ENCODE measurements at regions not wholly inside any gene's neighbourhood (a gene's known extent, or its start where the extent isn't known, plus 50 kb on each side); places are given as distances from the start of the nearest gene placed in this dataset.

DNA sequence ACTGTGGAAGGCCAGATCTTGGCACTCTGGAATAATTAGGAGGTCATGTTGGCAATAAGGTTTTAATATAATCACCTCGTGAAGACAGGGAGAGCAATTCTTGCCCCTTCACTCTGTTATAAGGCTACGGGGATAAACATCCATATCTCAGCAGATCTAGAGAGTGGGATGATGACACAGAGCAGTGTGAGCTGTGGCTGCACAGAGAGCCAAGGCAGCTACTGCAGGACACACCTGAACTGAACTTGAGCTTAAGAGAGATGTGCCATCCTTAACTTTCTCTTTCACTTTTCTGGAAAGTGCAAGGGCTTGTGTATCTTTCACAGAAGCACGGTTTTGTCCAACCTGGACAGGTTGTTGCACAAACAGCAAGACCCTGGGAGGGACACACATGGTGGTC lies 174.7 kb downstream of the GATA3 start:
- DNase-seq (ENCODE audit: low spot score) = peak; percentile 7

DNA sequence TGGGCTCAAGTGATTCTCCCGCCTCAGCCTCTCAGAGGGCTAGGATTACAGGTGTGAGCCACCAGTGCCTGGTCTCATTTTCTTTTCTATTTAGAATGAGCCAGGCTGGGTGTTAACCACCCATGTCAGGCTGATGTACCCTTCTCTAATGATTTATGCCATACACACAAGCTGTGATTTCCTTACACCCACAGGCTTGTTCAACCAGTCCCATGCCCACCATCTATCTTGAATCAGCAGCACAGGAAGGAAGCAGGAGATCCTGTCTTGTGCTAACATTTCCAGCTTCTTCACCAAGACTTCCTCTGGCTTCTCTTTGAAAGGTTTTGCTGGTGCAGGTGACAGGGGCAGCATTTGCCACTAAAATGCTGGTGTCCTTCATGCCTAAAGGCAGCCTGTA lies 176.4 kb downstream of the GATA3 start:
- DNase-seq (ENCODE audit: low spot score) = no peak

DNA sequence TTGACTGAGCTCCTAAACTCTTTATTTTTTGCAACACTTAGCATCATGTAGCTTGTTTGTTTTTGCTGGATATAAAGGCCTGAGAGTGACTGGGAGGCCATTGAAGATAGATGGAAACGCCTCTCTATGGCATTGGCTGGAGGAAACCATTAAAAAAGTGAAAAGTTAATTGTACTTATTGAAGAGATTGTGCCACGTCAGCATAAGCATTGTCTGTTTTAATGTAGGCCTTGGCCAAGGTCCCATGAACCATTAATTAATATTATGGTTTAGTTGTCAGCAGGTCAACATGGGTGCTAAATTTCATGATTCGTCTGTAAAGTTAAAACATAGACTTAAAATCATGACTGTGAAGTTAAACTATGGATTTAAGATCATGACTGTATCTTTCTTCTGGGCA lies 178.6 kb downstream of the GATA3 start:
- no peak for DNase-seq (ENCODE audit: low spot score)

DNA sequence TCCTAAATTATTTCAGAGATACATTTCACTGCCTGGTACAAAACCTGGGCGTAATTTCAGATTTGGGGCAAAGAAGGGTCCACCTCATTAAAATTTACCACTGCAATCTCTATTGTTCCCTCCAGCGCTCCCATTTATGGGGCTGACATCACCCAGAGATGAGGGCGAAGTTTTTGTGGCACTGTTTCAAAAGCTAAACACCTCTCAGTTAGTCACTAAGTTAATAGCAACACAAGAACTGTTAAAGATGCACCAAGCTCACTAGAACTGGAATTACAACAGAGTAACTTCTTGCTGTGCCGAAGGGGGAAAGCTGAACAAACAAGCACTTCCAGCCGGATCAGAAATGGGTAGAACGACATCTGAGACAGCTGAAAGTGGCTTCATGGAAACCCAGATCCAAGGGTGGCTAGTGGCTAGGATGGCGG lies 179.4 kb downstream of the GATA3 start:
- DNase-seq (ENCODE audit: low spot score) = peak; percentile 20

DNA sequence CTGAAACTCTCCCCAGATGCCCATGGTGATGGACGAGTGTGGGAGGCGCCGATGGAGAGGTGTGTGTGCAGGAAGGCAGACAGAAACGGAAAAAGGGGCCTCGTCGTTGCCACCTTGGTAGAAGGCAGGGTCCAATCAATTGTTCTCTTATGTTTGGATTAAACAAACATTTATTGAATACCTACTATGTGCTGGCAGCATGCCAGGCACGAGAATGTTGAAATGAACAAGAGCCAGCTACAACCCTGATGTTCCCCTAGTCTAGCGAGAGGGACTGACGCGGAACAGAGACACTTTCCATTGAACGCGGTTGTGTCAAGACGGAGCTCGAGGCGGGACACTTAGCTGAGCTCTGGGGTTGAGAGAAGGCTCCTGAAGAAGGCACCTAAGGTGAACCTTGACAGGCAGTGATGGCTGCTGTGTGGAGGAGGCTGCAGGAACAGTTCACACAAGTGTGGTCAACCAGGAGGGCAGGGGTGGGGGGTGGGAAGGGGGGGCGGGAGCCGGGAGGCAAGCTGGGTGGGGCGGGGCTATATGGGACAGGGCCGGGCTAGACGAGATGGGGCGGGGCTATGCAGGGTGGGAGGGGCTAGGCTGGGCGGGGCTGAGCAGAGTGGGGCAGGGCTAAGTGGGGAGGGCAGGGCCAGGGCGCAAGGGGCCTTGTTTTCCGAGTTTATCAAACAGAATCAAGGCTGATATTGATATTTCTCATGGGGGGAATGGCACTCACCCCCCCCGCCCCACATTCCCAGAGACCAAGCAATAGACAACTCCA lies 181.0 kb downstream of the GATA3 start:
- DNase-seq (ENCODE audit: low spot score) = no peak

DNA sequence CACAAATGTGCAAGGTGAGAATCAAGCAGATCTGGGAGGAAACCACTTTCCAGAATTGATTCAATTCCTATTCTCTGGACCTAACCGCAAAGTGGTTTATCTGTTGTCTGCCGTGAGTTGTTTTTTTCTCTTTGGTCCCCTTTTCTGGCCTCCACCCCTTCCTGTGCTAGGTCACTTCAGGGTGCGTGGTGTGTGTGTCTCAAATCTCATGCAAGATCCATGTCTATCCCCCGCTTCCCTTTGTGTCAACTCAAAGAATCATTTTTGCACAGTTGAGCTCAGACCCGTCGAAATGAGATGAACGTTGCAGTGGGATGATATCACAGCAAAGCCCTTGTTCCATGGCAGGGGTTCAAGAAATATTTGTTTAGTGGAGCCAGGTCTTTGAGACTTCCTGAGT lies 184.5 kb downstream of the GATA3 start:
- no peak for DNase-seq (ENCODE audit: low spot score)

DNA sequence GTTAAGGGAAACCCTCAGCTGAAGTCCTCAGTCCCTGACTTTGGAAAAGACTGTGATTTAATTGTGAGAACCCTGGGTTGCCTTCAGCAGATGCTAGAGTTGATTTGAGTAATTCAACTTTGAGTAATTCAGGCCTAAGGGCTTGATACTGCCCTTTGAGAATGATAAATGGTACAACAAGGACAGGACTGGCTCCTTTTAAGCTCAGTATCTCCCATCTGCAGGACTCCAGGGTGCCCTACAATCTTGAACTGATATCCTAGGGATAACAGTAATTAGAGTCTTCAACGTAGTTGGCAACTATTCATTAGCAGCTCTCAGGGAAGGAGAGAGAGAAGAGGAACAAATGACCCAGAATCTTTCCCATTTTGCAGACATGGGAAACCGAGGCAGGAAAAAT lies 186.4 kb downstream of the GATA3 start:
- DNase-seq (ENCODE audit: low spot score) = no peak

DNA sequence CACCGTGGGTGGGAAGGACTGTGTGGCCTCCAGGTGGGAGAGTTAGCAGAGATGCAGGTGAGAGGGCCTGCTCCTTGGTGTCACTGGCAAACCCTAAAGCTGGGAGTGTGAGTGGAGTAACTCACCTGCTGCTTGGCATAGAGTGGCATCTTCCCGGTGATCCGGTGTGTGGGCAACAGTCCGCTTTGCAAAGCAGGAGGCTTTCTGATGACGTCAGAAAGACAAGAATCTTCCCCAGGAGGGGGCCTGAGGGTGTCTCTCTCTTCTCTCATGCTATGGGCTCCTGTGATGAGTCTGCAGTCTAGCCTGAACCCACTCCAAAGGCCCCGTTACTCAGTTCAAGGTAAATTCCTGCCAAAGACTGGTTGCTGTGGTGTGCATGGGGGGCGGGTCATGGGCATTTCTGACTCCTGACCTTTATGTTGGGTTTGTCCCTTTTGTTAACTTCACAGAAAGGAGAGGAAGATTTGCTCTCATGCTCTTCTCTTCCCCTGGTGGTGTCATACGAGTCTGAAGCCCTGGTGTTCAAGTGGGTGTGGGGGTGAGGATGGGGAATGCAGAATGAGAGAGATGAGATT lies 187.9 kb downstream of the GATA3 start:
- no peak for DNase-seq (ENCODE audit: low spot score)

DNA sequence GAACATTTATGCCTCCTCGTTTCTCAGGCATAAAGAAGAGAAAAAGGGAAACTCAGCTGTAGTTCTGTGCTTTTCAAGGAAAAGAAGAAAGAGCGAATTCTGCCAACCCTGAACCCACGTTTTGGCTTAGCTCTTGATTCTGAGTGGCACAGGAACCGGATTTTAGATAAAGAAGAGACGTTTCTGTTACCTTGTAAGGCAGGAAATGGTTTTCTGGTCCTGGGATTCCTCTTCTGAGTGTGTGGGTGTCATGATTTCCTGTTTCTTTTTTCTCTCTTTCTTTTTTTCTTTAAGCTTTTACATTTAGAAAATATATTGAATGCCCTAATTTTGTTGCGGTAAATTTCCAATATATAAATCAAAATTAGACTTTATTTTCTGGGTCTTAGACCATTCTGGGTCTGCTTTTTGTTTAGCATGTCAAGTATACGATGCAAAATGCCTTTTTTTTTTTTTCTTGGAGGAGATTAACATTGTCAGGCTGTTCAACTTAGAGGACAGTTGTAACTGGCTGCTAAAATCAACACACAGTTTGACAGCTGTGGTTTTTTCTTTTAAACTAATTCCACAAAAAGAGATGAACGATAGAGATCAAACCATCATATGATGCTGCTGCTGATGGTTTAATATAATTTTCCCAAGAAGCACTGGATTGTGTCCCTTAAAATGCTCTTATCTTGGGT lies 190.8 kb downstream of the GATA3 start:
- no peak for DNase-seq (ENCODE audit: low spot score)

DNA sequence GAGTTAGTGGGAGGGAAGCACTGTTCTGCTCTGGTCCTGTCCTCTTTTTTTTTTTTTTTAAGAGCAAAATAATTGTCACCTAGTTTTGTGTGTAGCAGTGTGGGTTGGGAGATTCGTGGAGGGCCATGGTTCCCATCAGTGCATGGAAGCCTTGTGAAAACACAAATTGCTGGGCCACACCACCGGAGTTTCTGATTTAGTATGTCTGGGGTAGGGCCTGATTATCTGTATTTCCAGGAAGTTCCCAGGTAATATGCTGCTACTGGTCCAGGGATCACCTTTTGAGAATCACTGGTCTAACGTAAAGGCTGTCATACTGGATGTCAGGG lies 191.3 kb downstream of the GATA3 start:
- DNase-seq (ENCODE audit: low spot score) = no peak

DNA sequence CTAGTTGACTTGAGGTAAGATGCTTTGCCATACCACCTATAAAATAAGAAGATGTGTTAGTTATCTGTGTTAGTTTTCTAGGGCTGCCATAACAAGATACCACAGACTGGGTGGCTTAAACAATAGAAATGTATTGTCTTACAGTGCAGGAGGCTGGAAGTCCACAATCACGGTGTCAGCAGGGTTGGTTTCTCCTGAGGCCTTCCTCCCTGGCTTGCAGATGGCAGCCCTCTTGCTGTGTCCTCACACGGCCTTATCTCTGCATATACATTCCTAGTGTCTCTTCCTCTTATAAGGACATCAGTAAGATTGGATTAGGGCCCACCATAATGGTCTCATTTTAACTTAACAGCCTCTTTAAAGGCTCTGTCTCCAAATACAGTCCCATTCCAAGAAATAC lies 192.1 kb downstream of the GATA3 start:
- no peak for DNase-seq (ENCODE audit: low spot score)

DNA sequence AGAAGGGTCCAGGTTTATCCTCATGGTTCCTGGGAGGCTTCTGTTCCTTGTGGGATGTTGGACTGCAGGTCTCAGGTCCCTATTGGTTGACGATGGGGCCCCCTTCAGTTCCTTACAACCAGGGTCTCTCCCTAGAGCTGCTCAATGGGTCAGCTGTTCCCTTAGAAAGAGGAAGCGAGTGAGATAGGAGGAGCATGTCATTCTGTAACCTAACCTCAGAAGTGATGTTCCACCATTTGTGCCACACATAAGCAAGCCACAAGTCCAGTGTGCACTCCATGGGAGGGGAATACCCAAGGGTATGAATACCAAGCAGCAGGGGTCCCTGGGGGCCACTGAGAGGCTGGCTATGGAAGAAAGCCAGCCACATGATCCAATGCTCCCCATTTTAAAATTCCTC lies 192.7 kb downstream of the GATA3 start:
- no peak for DNase-seq (ENCODE audit: low spot score)

DNA sequence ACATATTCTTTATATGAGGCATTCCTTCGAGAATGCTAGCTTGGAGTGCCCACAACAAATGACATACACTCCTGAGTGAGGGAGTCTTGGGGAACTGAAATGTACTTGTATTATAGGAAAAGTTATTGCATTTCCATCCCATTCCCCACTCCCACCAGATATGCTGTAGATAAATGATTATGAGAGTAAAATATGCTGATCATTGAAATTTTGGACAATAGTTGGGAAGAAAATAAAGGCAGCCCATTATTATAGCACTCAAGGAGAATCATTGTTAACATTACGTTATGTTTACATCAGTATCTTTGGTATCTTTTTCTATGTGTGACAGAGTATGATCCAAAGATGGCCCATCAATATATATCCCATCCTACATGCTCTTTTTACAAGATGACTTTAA lies 194.4 kb downstream of the GATA3 start:
- DNase-seq (ENCODE audit: low spot score) = no peak

DNA sequence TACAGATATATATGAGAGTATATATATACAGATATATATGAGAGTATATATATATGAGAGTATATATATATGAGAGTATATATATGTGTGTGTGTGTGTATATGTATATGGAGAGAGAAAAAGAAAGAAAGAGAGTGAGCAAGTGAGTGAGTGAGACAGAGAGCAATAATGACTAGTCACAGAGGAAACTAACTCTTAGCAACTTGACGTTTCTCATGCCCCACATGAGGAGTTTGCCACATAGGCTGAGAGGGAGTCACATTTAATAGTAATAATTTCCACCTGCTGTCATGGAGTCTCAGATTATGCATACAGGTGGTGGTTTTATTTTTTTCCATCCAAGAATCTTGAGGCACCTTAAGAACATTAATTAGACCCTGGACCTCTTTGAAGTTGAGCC lies 199.9 kb downstream of the GATA3 start:
- no peak for DNase-seq (ENCODE audit: low spot score)

DNA sequence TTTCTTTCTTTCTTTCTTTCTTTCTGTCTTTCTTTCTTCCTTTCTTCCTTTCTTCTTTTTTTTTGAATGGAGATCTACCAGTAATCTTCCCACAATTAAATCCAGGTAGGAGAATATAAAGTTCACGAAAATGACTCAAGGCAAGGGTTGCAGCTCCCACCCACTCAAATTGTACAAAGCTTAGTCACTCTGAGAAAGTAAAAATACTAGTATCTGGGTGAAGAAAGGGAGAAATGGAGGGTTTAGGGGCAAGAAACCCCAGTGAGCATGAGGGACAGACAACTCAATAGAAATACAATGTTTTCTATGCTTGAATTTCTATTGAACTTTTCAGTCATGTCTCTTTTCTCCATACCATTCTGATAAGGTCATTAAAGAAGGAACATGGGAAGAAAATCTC lies 200.8 kb downstream of the GATA3 start:
- no peak for DNase-seq (ENCODE audit: low spot score)

DNA sequence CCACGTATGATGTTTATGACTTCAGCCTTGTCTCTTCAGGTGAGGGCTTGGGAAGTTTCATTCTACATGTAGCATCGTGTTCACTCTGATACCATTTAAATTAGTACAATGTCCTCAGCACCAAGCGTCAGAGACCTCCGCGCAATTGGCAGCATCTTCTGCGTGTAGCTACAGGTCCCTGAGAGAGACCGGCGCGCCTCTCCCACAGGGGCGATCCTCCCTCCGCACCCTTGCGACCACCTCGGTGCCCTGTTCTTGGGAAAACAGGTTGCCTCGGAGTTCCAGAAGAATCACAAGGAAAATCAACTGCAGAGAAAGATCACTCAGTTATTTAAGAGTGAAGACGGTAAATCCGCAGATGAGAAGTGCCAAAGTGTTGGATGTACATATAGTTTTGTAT lies 206.2 kb downstream of the GATA3 start:
- no peak for DNase-seq (ENCODE audit: low spot score)

DNA sequence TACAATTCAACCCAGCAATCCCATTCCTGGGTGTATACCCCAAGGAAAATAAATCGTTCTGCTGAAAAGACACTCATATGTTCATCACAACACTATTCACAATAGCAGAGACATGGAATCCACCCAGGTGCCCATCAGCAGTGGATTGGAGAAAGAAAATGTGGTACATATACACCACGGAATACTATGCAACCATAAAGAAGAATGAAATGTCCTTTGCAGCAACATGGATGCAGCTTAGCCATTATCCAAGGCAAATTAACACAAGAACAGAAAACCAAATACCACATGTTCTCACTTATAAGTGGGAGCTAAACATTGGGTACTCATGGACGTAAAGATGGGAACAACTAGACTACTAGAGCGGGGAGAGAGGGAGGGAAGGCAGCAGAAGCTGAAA lies 207.8 kb downstream of the GATA3 start:
- no peak for DNase-seq (ENCODE audit: low spot score)

DNA sequence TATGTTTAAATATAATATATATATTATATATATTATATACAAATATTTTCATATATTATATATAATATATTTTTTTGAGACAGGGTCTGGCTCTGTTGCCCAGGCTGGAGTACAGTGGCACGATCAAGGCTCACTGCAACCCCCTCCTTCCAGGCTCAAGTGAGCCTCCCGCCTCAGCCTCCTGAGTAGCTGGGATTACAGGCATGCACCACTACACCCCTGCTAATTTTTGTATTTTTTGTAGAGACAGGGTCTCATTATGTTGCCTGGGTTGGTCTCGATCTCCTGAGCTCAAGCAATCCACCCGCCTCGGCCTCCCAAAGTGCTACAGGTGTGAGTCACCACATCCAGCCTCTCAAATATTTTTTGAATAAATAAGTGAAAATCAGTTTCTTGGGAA lies 215.5 kb downstream of the GATA3 start:
- no peak for DNase-seq (ENCODE audit: low spot score)

DNA sequence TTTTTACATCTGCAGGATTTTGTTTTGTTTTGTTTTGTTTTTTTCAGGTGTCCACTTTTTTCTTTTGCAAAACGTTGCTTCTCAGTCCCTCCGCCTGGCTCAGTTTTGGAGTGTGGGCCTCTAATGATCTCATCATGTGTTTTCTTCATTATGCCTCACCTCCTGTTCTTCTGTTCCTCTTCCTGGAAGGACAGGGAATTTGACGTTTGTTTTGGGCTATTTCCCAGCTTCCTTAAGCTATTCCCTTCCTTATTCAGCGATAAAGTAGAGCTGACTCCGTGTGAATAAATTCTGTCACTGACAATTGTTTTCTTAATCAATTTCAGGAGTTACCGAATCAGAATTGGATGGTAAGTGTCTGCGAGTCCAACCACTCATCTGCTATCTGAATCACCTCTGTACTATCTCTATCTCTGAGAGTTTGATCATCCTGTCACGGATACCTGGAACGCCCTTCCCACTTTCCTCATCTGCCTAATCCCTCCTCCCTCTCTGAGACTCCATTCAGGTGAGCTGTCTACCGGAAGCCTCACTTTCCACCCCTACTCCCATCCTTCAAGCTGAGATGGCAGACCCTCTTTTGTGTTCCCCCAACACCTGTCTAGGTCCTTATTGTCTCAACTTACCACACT lies 218.4 kb downstream of the GATA3 start:
- DNase-seq (ENCODE audit: low spot score) = no peak

DNA sequence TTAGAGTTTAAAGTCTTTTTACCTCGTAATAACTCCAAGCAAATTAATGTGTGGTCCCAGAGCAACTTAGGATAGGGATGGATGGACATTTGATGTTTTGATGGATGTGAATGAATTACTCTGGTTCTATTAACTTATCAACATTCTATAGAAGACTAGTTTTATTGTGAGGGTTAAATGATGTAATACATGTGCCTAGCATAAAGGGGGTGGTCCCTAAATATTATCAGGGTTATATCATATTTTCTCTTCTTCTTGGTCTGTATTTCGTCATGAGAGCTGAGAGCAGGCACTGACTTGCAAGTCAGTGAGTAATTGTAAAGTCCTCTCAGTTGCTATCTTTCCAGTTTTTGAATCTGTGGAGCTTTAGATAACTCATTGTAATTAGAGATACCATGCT lies 219.3 kb downstream of the GATA3 start:
- no peak for DNase-seq (ENCODE audit: low spot score)

DNA sequence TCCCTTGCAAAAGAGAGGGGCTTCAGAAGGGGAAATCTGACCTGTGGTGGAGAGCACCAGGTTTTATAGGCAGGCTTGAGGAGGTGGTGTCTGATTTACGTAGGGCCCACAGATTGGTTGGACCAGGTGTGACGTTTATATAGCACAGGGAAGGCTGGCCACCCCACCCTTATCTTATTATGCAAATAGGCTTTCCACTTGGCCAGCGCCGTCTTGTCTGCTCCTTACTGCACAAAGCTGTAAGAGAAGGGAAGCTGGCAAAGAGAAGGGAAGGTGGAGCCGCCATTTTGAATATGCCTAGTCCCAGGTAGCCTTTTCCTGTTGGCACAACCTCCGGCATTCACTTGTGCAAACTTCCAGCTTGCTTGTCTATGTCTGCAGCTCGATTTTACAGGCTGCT lies 221.4 kb downstream of the GATA3 start:
- no peak for DNase-seq (ENCODE audit: low spot score)

DNA sequence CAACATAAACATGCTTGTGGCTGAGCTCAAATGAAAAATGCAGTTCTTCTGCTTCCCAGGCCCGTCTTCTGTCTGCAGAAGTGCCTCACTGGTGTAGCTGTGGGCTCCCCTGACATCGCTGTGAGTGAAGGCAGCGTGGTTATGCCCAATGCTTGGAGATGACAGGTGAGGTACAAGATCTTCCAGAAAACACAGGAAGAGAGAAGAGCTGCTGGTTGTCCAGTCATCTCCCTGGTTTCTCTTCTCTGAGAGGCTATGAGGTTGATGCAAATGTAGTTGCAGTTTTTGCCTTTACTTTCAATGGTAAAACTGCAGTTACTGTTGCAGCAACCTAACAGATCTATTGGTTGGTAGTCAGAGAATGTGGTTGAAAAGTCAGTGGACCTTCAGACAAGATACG lies 223.6 kb downstream of the GATA3 start:
- DNase-seq (ENCODE audit: low spot score) = no peak

DNA sequence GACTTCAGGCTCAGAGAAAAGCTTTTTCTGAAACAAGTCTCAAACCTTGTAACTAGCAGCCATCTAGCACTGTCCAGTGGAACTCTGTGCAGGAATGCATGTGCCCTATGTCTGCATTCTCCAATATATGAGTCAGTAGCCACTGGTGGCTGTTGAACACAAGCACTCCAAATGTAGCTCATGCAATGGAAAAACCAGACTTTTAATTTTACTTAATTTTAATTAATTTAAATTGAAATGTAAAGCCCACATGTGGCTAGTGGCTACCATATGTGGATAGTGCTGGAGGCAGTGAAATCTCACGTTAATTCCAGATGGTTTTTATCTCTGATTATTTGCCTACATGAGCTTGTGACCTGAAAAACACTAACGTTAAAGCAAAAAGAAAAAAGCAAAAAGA lies 225.1 kb downstream of the GATA3 start:
- peak; percentile 42 for DNase-seq (ENCODE audit: low spot score)
